ENCODE measurements at regions not wholly inside any gene's neighbourhood (a gene's known extent, or its start where the extent isn't known, plus 50 kb on each side); places are given as distances from the start of the nearest gene placed in this dataset.

- Histone ChIP-seq H3F3A (ENCODE audit: insufficient read depth, low read length) (no peaks in the 10 kb centered on the region), H4K20me1 (ENCODE audit: insufficient read depth, low read length) (no peaks in the 10 kb centered on the region), H3K4me1 (ENCODE audit: low read length) (no peaks in the 10 kb centered on the region), H3K4me3 (ENCODE audit: low read length) (no peak overlapping the region), H3K9me2 (replicated peaks; ENCODE audit: insufficient read depth, low read length) (no peaks in the 10 kb centered on the region), H3K36me3 (replicated peaks; ENCODE audit: insufficient read depth, low read length) (no peaks in the 10 kb centered on the region), H3K9me3 (replicated peaks; ENCODE audit: insufficient read depth, low read length) (no peaks in the 10 kb centered on the region), H3K4me2 (ENCODE audit: low read depth, low read length) (no peak overlapping the region), H3K27ac (ENCODE audit: low read length) (no peak overlapping the region), H3K9ac (ENCODE audit: low read length) (no peak overlapping the region), H2AFZ (ENCODE audit: low read length) (no peak overlapping the region), H3K27me3 (replicated peaks; ENCODE audit: insufficient read depth, low read length) (no peaks in the 10 kb centered on the region), H3K79me2 (ENCODE audit: low read length) (no peaks in the 10 kb centered on the region)
- no peak for DNase-seq
- TF ChIP-seq, protein P1, sequence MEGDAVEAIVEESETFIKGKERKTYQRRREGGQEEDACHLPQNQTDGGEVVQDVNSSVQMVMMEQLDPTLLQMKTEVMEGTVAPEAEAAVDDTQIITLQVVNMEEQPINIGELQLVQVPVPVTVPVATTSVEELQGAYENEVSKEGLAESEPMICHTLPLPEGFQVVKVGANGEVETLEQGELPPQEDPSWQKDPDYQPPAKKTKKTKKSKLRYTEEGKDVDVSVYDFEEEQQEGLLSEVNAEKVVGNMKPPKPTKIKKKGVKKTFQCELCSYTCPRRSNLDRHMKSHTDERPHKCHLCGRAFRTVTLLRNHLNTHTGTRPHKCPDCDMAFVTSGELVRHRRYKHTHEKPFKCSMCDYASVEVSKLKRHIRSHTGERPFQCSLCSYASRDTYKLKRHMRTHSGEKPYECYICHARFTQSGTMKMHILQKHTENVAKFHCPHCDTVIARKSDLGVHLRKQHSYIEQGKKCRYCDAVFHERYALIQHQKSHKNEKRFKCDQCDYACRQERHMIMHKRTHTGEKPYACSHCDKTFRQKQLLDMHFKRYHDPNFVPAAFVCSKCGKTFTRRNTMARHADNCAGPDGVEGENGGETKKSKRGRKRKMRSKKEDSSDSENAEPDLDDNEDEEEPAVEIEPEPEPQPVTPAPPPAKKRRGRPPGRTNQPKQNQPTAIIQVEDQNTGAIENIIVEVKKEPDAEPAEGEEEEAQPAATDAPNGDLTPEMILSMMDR (IDR thresholded peaks at IDR 0.05; ENCODE audit: low read length), result no peak
- TF ChIP-seq EZH2phosphoT487 (IDR thresholded peaks at IDR 0.05; ENCODE audit: low read length) (no peak), EZH2 (optimal IDR thresholded peaks at IDR 0.05; ENCODE audit: low read depth, low read length) (no peak)
Observed at GRCh38 chrX:121102101-121102500, 54.7 kb downstream of the GLUD2 start.

DNA sequence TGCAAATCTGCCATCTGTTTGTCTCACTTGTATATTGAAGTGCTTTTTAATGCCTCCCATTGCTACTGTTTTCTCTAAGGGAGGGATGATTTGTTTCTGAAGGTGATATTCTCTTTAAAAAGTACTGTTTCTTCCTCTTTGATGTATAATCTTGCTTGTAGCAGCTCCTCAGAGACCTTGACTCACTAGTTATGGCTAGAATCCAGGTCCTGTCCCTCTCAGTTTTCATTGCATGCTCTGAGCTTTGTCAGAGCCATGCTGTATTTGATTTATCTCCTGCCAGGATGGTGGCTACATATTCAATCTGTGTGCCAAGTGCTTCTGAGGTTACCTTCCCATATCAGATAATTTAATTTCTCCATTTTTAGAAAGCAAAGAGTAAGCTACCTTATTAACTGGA is 56.0 kb downstream of the GLUD2 start:
- H3F3A ChIP-seq (ENCODE audit: insufficient read depth, low read length), result no peaks in the 10 kb centered on the region
- no peak overlapping the region for H3K4me3 ChIP-seq (ENCODE audit: low read length)
- H2AFZ ChIP-seq (ENCODE audit: low read length), result no peak overlapping the region
- H3K4me2 ChIP-seq (ENCODE audit: low read depth, low read length), result no peak overlapping the region
- no peaks in the 10 kb centered on the region for H3K9me3 ChIP-seq (replicated peaks; ENCODE audit: insufficient read depth, low read length)
- H3K9ac ChIP-seq (ENCODE audit: low read length), result no peak overlapping the region
- H4K20me1 ChIP-seq (ENCODE audit: insufficient read depth, low read length), result no peaks in the 10 kb centered on the region
- no peaks in the 10 kb centered on the region for H3K9me2 ChIP-seq (replicated peaks; ENCODE audit: insufficient read depth, low read length)
- H3K27ac ChIP-seq (ENCODE audit: low read length), result no peak overlapping the region
- no peaks in the 10 kb centered on the region for H3K27me3 ChIP-seq (replicated peaks; ENCODE audit: insufficient read depth, low read length)
- H3K79me2 ChIP-seq (ENCODE audit: low read length), result no peaks in the 10 kb centered on the region
- DNase-seq, result no peak
- H3K4me1 ChIP-seq (ENCODE audit: low read length), result no peaks in the 10 kb centered on the region
- H3K36me3 ChIP-seq (replicated peaks; ENCODE audit: insufficient read depth, low read length), result no peaks in the 10 kb centered on the region
- TF ChIP-seq, protein P1 (IDR thresholded peaks at IDR 0.05; ENCODE audit: low read length), result no peak
- TF ChIP-seq EZH2phosphoT487 (IDR thresholded peaks at IDR 0.05; ENCODE audit: low read length) (no peak), EZH2 (optimal IDR thresholded peaks at IDR 0.05; ENCODE audit: low read depth, low read length) (no peak)

GRCh38 chrX:121106484-121107235 is 59.2 kb downstream of the GLUD2 start:
- no peaks in the 10 kb centered on the region for H3K9me3 ChIP-seq (replicated peaks; ENCODE audit: insufficient read depth, low read length)
- H3K9me2 ChIP-seq (replicated peaks; ENCODE audit: insufficient read depth, low read length), result no peaks in the 10 kb centered on the region

More at GRCh38 chrX:121106484-121107235, 59.2 kb downstream of the GLUD2 start:
- no peak overlapping the region for H3K27ac ChIP-seq (ENCODE audit: low read length)
- no peak overlapping the region for H3K4me3 ChIP-seq (ENCODE audit: low read length)
- H3K79me2 ChIP-seq (ENCODE audit: low read length), result no peaks in the 10 kb centered on the region
- no peaks in the 10 kb centered on the region for H3K27me3 ChIP-seq (replicated peaks; ENCODE audit: insufficient read depth, low read length)
- TF ChIP-seq EZH2phosphoT487 (IDR thresholded peaks at IDR 0.05; ENCODE audit: low read length) (no peak), EZH2 (optimal IDR thresholded peaks at IDR 0.05; ENCODE audit: low read depth, low read length) (no peak)
- TF ChIP-seq, protein P1 (IDR thresholded peaks at IDR 0.05; ENCODE audit: low read length), result no peak
- H2AFZ ChIP-seq (ENCODE audit: low read length), result no peak overlapping the region
- H4K20me1 ChIP-seq (ENCODE audit: insufficient read depth, low read length), result no peaks in the 10 kb centered on the region
- H3K4me2 ChIP-seq (ENCODE audit: low read depth, low read length), result no peak overlapping the region
- H3K4me1 ChIP-seq (ENCODE audit: low read length), result no peaks in the 10 kb centered on the region
- no peak overlapping the region for H3K9ac ChIP-seq (ENCODE audit: low read length)
- no peak for DNase-seq
- H3F3A ChIP-seq (ENCODE audit: insufficient read depth, low read length), result no peaks in the 10 kb centered on the region
- H3K36me3 ChIP-seq (replicated peaks; ENCODE audit: insufficient read depth, low read length), result no peaks in the 10 kb centered on the region
